Testis (tissue), 2 donors: ENCODE measurements at regions not wholly inside any gene's neighbourhood (a gene's known extent, or its start where the extent isn't known, plus 50 kb on each side); places are given as distances from the start of the nearest gene placed in this dataset.

Source experiments
- CTCF ChIP-seq, 3 experiments: fragments of 450-650 bp in 2 of 3; fragments of 200-600 bp in 1 of 3; sonication (generic) in 1 of 3; IDR thresholded peaks; one replicate each; pipeline ENCODE4 v1.5.1; 2016 to 2019; ENCODE audit warnings: antibody characterized with exemption in 3 of 3, mild to moderate bottlenecking in 2 of 3, moderate library complexity in 1 of 3
- POLR2A ChIP-seq: fragments of 450-650 bp; IDR thresholded peaks from one replicate; pipeline ENCODE4 v1.6.1; 2017; ENCODE audit warnings: antibody characterized with exemption, mild to moderate bottlenecking, moderate library complexity

DNA sequence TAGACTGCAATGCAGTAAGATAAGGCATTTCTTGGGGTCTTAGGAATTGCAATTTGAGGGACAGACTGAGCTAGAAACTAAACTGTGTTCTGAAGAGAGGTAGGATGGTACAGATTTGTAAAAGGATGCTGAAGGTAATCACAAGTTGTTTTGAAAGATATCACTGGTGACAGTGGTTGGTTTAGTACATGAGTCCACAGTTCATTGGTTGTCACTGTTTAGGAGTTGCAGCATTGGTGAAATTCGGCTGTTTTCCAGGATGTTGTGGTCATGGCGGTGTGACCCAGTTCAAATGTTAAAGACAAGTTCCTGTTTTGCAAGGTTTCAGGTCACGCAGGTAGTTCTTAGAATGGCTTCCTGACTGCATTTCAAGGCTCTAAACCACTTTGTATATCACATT, 292.8 kb upstream of the B3GALT2 start:
- TF ChIP-seq CTCF (IDR thresholded peaks at IDR 0.05) (no peak), POLR2A (no peak)
